OCI-LY3 (cell line): ENCODE measurements at regions not wholly inside any gene's neighbourhood (a gene's known extent, or its start where the extent isn't known, plus 50 kb on each side); places are given as distances from the start of the nearest gene placed in this dataset.

Experiments used
- EZH2phosphoT487 ChIP-seq: fragments of 200-600 bp; shearing (Covaris generic); IDR thresholded peaks from 2 replicates; pipeline ENCODE4 v1.6.1; 2018; ENCODE audit warnings: antibody characterized with exemption, mixed run types, low read depth
- TF ChIP-seq, protein P1 (sequence below): fragments of 200-600, 300-600 bp; sonication (generic); IDR thresholded peaks from 2 replicates; pipeline ENCODE4 v1.5.1; 2014; ENCODE audit warnings: antibody characterized with exemption, low read length, low read depth

GRCh38 chr4:114466299-114466698, 132.3 kb upstream of the UGT8 start:
- TF ChIP-seq, protein P1, sequence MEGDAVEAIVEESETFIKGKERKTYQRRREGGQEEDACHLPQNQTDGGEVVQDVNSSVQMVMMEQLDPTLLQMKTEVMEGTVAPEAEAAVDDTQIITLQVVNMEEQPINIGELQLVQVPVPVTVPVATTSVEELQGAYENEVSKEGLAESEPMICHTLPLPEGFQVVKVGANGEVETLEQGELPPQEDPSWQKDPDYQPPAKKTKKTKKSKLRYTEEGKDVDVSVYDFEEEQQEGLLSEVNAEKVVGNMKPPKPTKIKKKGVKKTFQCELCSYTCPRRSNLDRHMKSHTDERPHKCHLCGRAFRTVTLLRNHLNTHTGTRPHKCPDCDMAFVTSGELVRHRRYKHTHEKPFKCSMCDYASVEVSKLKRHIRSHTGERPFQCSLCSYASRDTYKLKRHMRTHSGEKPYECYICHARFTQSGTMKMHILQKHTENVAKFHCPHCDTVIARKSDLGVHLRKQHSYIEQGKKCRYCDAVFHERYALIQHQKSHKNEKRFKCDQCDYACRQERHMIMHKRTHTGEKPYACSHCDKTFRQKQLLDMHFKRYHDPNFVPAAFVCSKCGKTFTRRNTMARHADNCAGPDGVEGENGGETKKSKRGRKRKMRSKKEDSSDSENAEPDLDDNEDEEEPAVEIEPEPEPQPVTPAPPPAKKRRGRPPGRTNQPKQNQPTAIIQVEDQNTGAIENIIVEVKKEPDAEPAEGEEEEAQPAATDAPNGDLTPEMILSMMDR: no peak
- TF ChIP-seq EZH2phosphoT487: no peak
